Astrocyte (in vitro differentiated cells and primary cell): ENCODE measurements at regions not wholly inside any gene's neighbourhood (a gene's known extent, or its start where the extent isn't known, plus 50 kb on each side); places are given as distances from the start of the nearest gene placed in this dataset.

Experiments
- EZH2 ChIP-seq: IDR thresholded peaks from 2 replicates; pipeline ENCODE4 v1.6.1; 2012; ENCODE audit warnings: mild to moderate bottlenecking, low read length, inconsistent platforms; ENCODE audit not compliant: insufficient read depth
- TF ChIP-seq, protein P1 (sequence below): IDR thresholded peaks from 2 replicates; pipeline ENCODE4 v1.5.1; 2011; ENCODE audit warnings: low read depth, mild to moderate bottlenecking, inconsistent platforms, low read length, moderate library complexity; ENCODE audit not compliant: insufficient read depth

DNA sequence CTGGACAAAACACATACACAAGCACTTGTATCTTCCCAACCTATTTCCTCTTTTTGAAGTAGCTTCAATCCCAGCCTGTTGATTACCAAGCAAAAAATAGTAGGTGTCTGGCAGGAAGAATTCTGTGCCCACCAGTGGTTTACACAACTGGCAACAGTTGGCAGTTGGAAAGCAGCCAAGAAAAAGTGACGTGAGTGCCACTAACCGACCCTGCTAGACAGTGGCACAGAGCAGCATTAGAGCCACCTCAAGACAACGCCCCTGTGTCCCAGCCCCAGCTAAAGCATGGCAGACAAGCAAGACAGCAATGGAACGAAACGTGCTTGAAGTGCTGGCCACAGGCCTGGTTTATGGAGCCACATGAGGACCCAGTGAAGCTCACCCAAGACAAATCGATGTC is 379.6 kb downstream of the FBXO15 start:
- TF ChIP-seq, protein P1, sequence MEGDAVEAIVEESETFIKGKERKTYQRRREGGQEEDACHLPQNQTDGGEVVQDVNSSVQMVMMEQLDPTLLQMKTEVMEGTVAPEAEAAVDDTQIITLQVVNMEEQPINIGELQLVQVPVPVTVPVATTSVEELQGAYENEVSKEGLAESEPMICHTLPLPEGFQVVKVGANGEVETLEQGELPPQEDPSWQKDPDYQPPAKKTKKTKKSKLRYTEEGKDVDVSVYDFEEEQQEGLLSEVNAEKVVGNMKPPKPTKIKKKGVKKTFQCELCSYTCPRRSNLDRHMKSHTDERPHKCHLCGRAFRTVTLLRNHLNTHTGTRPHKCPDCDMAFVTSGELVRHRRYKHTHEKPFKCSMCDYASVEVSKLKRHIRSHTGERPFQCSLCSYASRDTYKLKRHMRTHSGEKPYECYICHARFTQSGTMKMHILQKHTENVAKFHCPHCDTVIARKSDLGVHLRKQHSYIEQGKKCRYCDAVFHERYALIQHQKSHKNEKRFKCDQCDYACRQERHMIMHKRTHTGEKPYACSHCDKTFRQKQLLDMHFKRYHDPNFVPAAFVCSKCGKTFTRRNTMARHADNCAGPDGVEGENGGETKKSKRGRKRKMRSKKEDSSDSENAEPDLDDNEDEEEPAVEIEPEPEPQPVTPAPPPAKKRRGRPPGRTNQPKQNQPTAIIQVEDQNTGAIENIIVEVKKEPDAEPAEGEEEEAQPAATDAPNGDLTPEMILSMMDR: no peak
- TF ChIP-seq EZH2: no peak
